ENCODE measurements at regions not wholly inside any gene's neighbourhood (a gene's known extent, or its start where the extent isn't known, plus 50 kb on each side); places are given as distances from the start of the nearest gene placed in this dataset.

GRCh38 chr14:59015482-59015881, 173.0 kb upstream of the DAAM1 start:
- no peak for TF ChIP-seq CTCF (IDR thresholded peaks at IDR 0.05)

GRCh38 chr14:59017285-59017965, 171.0 kb upstream of the DAAM1 start:
- TF ChIP-seq CTCF (IDR thresholded peaks at IDR 0.05) = no peak

GRCh38 chr14:59018460-59018859, 170.0 kb upstream of the DAAM1 start:
- TF ChIP-seq CTCF (IDR thresholded peaks at IDR 0.05) = no peak

GRCh38 chr14:59018978-59019377, 169.5 kb upstream of the DAAM1 start:
- no peak for TF ChIP-seq CTCF (IDR thresholded peaks at IDR 0.05)

- peak; percentile 52 for TF ChIP-seq CTCF (IDR thresholded peaks at IDR 0.05)
Observed at GRCh38 chr14:59020382-59020781, 168.1 kb upstream of the DAAM1 start.

GRCh38 chr14:59022144-59022543, 166.3 kb upstream of the DAAM1 start:
- peak; percentile 59 for TF ChIP-seq CTCF (IDR thresholded peaks at IDR 0.05)

- no peak for TF ChIP-seq CTCF (IDR thresholded peaks at IDR 0.05)
Observed at GRCh38 chr14:59026081-59026480, 162.4 kb upstream of the DAAM1 start.

Measured in LNCAP (cell line).